GM23248 (cell line): ENCODE measurements at regions not wholly inside any gene's neighbourhood (a gene's known extent, or its start where the extent isn't known, plus 50 kb on each side); places are given as distances from the start of the nearest gene placed in this dataset.
"Not testable (repeated sequence)": the region's sequence is repeated elsewhere in the genome, so short reads cannot be mapped to it uniquely, and the experiment has no call there.

Source experiments
- EZH2 ChIP-seq: fragments of 200-600 bp; sonication (generic); IDR thresholded peaks from 2 replicates; pipeline ENCODE4 v1.6.1; 2018; ENCODE audit warnings: antibody characterized with exemption, mild to moderate bottlenecking; ENCODE audit not compliant: insufficient read depth, poor library complexity, severe bottlenecking
- EZH2phosphoT487 ChIP-seq: fragments of 200-600 bp; sonication (generic); IDR thresholded peaks from 2 replicates; pipeline ENCODE4 v1.6.1; 2018; ENCODE audit warnings: antibody characterized with exemption, moderate library complexity, mild to moderate bottlenecking, low read depth; ENCODE audit not compliant: insufficient read depth

GRCh38 chr20:48033005-48033404, 247.7 kb upstream of the SULF2 start:
- not testable (repeated sequence) for TF ChIP-seq EZH2, EZH2phosphoT487
